DMS153 treated with DMSO at 0.1 percent for 48 hours (cell line): ENCODE measurements at regions not wholly inside any gene's neighbourhood (a gene's known extent, or its start where the extent isn't known, plus 50 kb on each side); places are given as distances from the start of the nearest gene placed in this dataset.

Experiments used
- DNase-seq: peaks from one replicate; lab custom pipeline; 2025; ENCODE audit not compliant: unreplicated experiment; lab: John Stamatoyannopoulos, UW

- DNase-seq = no peak
Observed at GRCh38 chr18:4653418-4653817, 198.3 kb upstream of the DLGAP1 start.

GRCh38 chr18:4641771-4642368 is 186.8 kb upstream of the DLGAP1 start:
- no peak for DNase-seq

GRCh38 chr18:4640349-4641012 is 185.4 kb upstream of the DLGAP1 start:
- no peak for DNase-seq

- no peak for DNase-seq
Observed at GRCh38 chr18:4639628-4640310, 184.7 kb upstream of the DLGAP1 start.

- no peak for DNase-seq
Observed at GRCh38 chr18:4638680-4639079, 183.6 kb upstream of the DLGAP1 start.

GRCh38 chr18:4637876-4638275 is 182.8 kb upstream of the DLGAP1 start:
- DNase-seq = no peak

GRCh38 chr18:4636967-4637366 is 181.9 kb upstream of the DLGAP1 start:
- no peak for DNase-seq

- DNase-seq = no peak
Observed at GRCh38 chr18:4631239-4631638, 176.1 kb upstream of the DLGAP1 start.

- no peak for DNase-seq
Observed at GRCh38 chr18:4605212-4605611, 150.1 kb upstream of the DLGAP1 start.

- no peak for DNase-seq
Observed at GRCh38 chr18:4603955-4604354, 148.8 kb upstream of the DLGAP1 start.

GRCh38 chr18:4599312-4599711 is 144.2 kb upstream of the DLGAP1 start:
- DNase-seq = no peak

GRCh38 chr18:4597301-4597700 is 142.2 kb upstream of the DLGAP1 start:
- no peak for DNase-seq

- no peak for DNase-seq
Observed at GRCh38 chr18:4593895-4594294, 138.8 kb upstream of the DLGAP1 start.

- no peak for DNase-seq
Observed at GRCh38 chr18:4593459-4593858, 138.4 kb upstream of the DLGAP1 start.

GRCh38 chr18:4589056-4589800 is 134.1 kb upstream of the DLGAP1 start:
- no peak for DNase-seq

- DNase-seq = no peak
Observed at GRCh38 chr18:4587204-4587603, 132.1 kb upstream of the DLGAP1 start.

GRCh38 chr18:4586731-4587130 is 131.6 kb upstream of the DLGAP1 start:
- DNase-seq = no peak

- DNase-seq = no peak
Observed at GRCh38 chr18:4582431-4583335, 127.6 kb upstream of the DLGAP1 start.

GRCh38 chr18:4581966-4582365 is 126.9 kb upstream of the DLGAP1 start:
- no peak for DNase-seq

GRCh38 chr18:4578449-4578848 is 123.3 kb upstream of the DLGAP1 start:
- DNase-seq = no peak

GRCh38 chr18:4573735-4574134 is 118.6 kb upstream of the DLGAP1 start:
- DNase-seq = no peak
